Activated CD8-positive, alpha-beta memory T cell treated with anti-CD3 and anti-CD28 coated beads for 24 hours (primary cell): ENCODE measurements at regions not wholly inside any gene's neighbourhood (a gene's known extent, or its start where the extent isn't known, plus 50 kb on each side); places are given as distances from the start of the nearest gene placed in this dataset.

Experiments
- DNase-seq: peaks from one replicate; pipeline ENCODE4 v3.0.0-alpha.2; 2020

GRCh38 chr14:101123618-101124510 is 220.3 kb upstream of the RTL1 start:
- peak; percentile 32 for DNase-seq

GRCh38 chr14:101124815-101125214 is 221.3 kb upstream of the RTL1 start:
- DNase-seq: peak; percentile 41

- no peak for DNase-seq
Observed at GRCh38 chr14:101125313-101125712, 221.8 kb upstream of the RTL1 start.

GRCh38 chr14:101125719-101126651 is 222.5 kb upstream of the RTL1 start:
- DNase-seq: peak; percentile 41

DNA sequence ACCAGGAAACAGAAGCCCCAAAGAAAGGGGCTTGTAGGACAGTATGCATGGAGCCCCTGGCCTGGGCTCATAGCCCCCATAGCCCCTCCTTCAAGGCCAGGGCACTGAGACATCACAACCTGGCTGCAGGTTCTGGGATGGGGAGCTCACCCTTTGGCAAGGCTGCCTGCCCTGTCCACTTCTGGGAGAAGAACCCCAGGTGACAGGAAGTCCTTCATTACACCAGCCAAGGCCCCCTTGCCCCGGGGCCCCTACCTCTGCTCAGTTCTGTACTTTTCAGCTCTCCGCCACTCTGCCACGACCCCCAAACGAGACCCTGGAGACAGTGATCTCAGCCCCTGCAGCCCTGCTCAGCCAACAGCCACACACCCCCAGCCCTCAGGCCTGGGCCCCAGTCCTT is 223.2 kb upstream of the RTL1 start:
- peak; percentile 38 for DNase-seq

GRCh38 chr14:101127224-101127623 is 223.7 kb upstream of the RTL1 start:
- no peak for DNase-seq

- DNase-seq: peak; percentile 32
Observed at GRCh38 chr14:101128478-101129321, 225.2 kb upstream of the RTL1 start.

GRCh38 chr14:101129521-101130167 is 226.1 kb upstream of the RTL1 start:
- no peak for DNase-seq

GRCh38 chr14:101130861-101131260 is 227.3 kb upstream of the RTL1 start:
- peak; percentile 40 for DNase-seq

DNA sequence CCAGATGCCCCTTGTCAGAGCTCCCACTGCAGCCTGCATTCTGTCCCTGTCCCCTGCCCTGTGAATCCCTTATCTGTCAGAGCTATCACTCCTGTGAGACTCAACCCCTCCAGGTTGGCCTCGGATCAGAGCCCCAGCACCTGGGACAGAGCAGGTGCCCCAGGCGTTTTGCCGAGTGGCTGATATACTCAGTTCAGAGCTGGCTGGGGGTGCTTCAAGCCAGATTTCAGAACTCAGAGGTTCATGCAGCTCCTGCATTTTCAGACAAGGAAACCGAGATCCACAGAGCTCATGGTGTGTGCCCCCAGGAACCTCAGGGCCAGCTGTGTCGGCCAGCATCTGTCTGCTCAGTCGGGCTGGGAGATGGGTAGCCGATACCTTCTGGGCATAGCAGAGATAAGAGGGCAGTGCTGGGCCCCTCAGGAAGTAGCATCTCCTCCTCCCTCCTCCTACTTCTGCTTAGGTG is 228.0 kb upstream of the RTL1 start:
- peak; percentile 42 for DNase-seq

DNA sequence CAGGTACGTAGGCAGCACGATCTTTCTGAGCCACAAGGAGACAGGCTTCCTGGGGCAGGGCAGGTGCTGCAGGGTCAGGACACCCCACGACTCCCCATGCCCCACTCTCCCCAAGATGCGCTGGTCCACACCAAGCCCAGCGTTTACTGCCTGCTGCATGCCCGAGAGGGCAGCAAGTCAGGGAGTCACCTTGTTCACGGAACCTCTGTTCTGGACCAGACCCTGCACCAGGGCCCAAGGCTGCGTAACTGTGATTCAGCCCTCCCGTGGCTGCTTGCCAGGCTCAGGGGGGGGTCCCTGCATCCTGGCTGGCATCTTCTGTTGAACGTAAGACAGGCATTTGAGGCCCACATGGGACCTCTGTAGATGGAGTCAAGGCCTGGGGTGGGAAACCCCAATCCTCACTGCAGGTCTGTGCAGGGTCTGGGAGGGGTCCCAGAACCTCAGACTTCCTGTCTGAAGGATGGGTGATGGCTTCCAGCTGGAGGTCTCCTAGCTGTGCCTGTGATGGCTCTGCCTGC is 228.6 kb upstream of the RTL1 start:
- DNase-seq: peak; percentile 51

DNA sequence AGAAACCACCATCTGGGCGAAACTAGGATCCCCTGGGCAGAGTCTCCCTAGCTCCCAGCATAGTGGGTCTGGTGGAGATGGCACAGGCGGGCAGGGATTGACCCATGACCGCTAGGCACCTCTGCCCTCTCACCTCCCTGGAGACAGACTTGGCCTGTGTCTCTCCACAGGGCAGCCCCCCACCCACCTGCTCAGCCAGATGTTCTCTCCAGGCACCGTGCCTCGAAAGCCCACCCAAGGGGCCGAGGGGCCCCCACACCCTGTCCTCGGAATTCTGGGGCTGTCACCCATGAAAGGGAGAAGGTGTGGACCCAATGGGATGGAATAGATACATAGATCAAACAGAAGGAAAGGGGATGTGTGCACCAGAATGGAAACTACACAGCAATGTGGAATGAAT is 229.1 kb upstream of the RTL1 start:
- DNase-seq: no peak

DNA sequence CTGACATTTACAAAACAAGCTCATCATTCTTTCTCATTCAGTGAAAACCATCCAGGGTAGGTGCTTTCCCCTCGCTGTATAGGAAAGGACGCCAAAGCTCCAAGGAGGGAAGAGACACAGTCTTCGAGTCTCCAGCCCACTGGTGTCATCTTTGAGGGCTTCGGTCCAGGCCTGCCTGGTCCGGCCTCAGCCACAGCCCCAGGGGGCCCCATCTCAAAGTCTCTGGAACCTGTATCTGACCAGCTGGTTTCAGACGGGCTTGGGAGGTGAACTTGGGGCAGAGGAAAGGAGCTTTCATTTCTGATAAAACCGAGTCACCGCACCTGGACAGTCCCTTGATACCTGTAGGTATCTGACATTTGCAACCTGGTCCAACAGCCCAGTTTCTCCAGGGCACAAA is 229.5 kb upstream of the RTL1 start:
- DNase-seq: no peak

GRCh38 chr14:101134161-101134631 is 230.7 kb upstream of the RTL1 start:
- no peak for DNase-seq

- DNase-seq: no peak
Observed at GRCh38 chr14:101134851-101135433, 231.4 kb upstream of the RTL1 start.

GRCh38 chr14:101135796-101136742 is 232.5 kb upstream of the RTL1 start:
- DNase-seq: peak; percentile 45

DNA sequence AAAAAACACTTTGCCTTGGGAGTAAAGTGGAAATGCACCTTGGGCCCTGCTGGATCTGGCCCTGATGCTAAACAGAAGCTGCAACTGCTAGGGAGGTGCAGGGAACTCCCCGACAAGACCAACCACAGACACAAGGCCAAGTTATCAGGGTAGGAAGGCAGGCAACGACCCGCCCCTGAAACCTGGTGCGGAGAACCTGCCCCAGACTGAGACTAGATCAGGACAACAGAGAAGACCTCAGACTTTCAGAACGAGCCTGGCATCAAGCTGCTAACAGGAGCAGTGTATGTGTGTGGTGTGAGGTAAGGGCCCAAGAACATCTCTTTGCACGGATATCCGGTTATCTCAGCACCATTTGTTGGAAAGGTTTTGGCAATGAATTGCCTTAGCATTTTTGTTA is 233.7 kb upstream of the RTL1 start:
- DNase-seq: no peak

DNA sequence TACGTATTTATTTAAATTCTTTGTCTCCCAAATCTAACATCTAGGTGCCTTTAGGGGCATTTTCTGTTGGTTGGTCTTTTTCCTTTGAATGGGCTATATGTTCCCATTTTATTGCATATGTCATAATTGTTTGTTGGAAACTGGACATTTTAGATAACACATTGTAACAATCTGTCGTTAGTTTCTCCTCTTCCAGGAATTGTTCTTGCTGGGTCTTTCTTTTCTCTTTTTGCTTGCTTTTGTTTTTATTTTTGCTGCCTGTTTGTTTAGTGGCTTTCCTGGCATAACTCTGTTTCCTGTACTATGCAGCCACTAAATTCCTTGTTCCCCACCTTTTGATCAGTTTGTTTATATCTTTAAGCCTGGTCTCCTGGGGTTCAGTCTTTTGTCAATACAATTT is 244.3 kb upstream of the RTL1 start:
- no peak for DNase-seq

DNA sequence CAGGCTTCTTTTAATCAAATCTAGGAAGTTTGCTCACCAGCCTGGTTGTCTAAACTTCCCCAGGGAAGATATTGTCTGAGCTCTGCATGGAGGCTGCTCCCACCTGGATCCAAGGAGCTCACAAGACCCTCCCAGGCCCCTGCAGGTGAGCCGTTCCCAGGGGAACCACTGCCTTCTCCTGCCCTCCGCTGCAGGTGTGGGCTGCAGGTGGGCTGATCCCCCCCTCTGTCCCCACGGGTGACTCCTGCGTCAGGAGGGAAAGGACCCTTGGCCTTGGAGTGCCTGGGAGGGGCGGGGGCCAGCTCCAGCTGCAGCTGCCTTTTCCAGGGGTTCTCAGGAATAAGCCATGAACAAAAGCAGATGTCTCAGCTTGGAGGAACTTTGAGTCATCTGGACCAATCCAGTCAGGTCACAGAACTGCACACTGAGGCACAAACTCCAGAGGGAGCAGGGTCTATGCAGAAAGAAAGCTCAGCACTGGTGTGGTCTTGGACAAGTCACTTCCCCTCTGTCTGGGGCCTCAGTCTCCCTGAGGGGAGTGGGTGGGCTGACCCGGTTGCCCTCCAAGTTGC is 246.6 kb upstream of the RTL1 start:
- DNase-seq: no peak
